Stimulated activated CD8-positive, alpha-beta memory T cell treated with anti-CD3 and anti-CD28 coated beads, Interleukin-12 subunit alpha, Interleukin-12 subunit beta, amount 100 ng/mL, for 24 hours (primary cell): ENCODE measurements at regions not wholly inside any gene's neighbourhood (a gene's known extent, or its start where the extent isn't known, plus 50 kb on each side); places are given as distances from the start of the nearest gene placed in this dataset.
A peak's percentile ranks its signal among the peaks of the same experiment; 100 is the strongest.
"Not testable (repeated sequence)": the region's sequence is repeated elsewhere in the genome, so short reads cannot be mapped to it uniquely, and the experiment has no call there.

Source experiments
- DNase-seq: peaks from one replicate; pipeline ENCODE4 v3.0.0-alpha.2; 2020; ENCODE audit errors: extremely low read depth

- no peak for DNase-seq
Measured at GRCh38 chr5:174794931-174795672, 70.7 kb downstream of the MSX2 start.

- DNase-seq: peak; percentile 8
Measured at GRCh38 chr5:174793684-174794328, 69.4 kb downstream of the MSX2 start.

GRCh38 chr5:174793076-174793475 lies 68.7 kb downstream of the MSX2 start:
- no peak for DNase-seq

- DNase-seq: not testable (repeated sequence)
Measured at GRCh38 chr5:174792265-174792664, 67.9 kb downstream of the MSX2 start.

- DNase-seq: no peak
Measured at GRCh38 chr5:174790906-174791305, 66.5 kb downstream of the MSX2 start.

GRCh38 chr5:174789596-174789995 lies 65.2 kb downstream of the MSX2 start:
- DNase-seq: no peak

GRCh38 chr5:174785120-174785680 lies 60.8 kb downstream of the MSX2 start:
- DNase-seq: no peak
